8988T (cell line): ENCODE measurements at regions not wholly inside any gene's neighbourhood (a gene's known extent, or its start where the extent isn't known, plus 50 kb on each side); places are given as distances from the start of the nearest gene placed in this dataset.

Experiments used
- DNase-seq: peaks from one replicate; pipeline ENCODE4 v3.0.0; 2011

GRCh38 chr20:7264137-7264536, 496.7 kb downstream of the BMP2 start:
- DNase-seq = no peak

- DNase-seq = no peak
Observed at GRCh38 chr20:7269452-7269851, 502.0 kb downstream of the BMP2 start.

- no peak for DNase-seq
Observed at GRCh38 chr20:7272512-7272911, 505.0 kb downstream of the BMP2 start.

GRCh38 chr20:7274870-7275269, 507.4 kb downstream of the BMP2 start:
- DNase-seq = no peak

- DNase-seq = no peak
Observed at GRCh38 chr20:7275645-7276237, 508.3 kb downstream of the BMP2 start.

- DNase-seq = peak; percentile 7
Observed at GRCh38 chr20:7285918-7286556, 518.6 kb downstream of the BMP2 start.

- no peak for DNase-seq
Observed at GRCh38 chr20:7291323-7291943, 523.9 kb downstream of the BMP2 start.

- DNase-seq = no peak
Observed at GRCh38 chr20:7291946-7292345, 524.5 kb downstream of the BMP2 start.

- no peak for DNase-seq
Observed at GRCh38 chr20:7294816-7295360, 527.4 kb downstream of the BMP2 start.

GRCh38 chr20:7301807-7302206, 534.3 kb downstream of the BMP2 start:
- no peak for DNase-seq

GRCh38 chr20:7302250-7302649, 534.8 kb downstream of the BMP2 start:
- DNase-seq = no peak

GRCh38 chr20:7305976-7306375, 538.5 kb downstream of the BMP2 start:
- no peak for DNase-seq

- no peak for DNase-seq
Observed at GRCh38 chr20:7308163-7308562, 540.7 kb downstream of the BMP2 start.

- no peak for DNase-seq
Observed at GRCh38 chr20:7313047-7313446, 545.6 kb downstream of the BMP2 start.

GRCh38 chr20:7323957-7324356, 556.5 kb downstream of the BMP2 start:
- DNase-seq = no peak

GRCh38 chr20:7327810-7328209, 560.3 kb downstream of the BMP2 start:
- DNase-seq = no peak

GRCh38 chr20:7330850-7331249, 563.4 kb downstream of the BMP2 start:
- no peak for DNase-seq

- DNase-seq = no peak
Observed at GRCh38 chr20:7332169-7332568, 564.7 kb downstream of the BMP2 start.

GRCh38 chr20:7333841-7334240, 566.4 kb downstream of the BMP2 start:
- no peak for DNase-seq

GRCh38 chr20:7346026-7346425, 578.5 kb downstream of the BMP2 start:
- no peak for DNase-seq

GRCh38 chr20:7346562-7346961, 579.1 kb downstream of the BMP2 start:
- no peak for DNase-seq

- no peak for DNase-seq
Observed at GRCh38 chr20:7347409-7347808, 579.9 kb downstream of the BMP2 start.

- DNase-seq = no peak
Observed at GRCh38 chr20:7348253-7348652, 580.8 kb downstream of the BMP2 start.

- no peak for DNase-seq
Observed at GRCh38 chr20:7352165-7352564, 584.7 kb downstream of the BMP2 start.
